ENCODE measurements at regions not wholly inside any gene's neighbourhood (a gene's known extent, or its start where the extent isn't known, plus 50 kb on each side); places are given as distances from the start of the nearest gene placed in this dataset.

DNA sequence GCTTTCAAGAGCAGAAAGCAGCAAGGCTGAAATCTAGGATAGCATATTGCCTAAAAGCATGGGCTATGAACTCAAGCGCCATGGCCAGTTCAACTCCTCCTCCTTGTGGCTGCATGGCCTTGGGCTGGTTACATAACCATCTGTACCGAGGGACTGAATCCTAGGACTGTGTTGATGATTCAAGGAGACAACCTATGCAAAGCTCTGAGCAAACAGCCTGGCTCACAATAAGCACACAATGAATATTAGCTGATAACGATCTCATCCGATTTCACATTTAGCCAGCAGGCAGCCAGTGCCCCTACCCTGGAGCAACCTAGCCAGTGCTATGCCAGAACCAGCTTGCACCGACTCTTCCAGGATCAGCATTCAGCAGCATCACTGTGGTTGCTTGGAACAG is 698.4 kb downstream of the TBC1D22A start:
- Histone ChIP-seq H3K36me3 (ENCODE audit: control insufficient read depth in 5 of 5, insufficient read depth in 5 of 5, low read length in 5 of 5) (no peaks in the 10 kb centered on the region), H3K9me3 (ENCODE audit: control insufficient read depth in 5 of 5, low read length in 5 of 5) (peaks cover 0 to 6% (median 3%) of the 10 kb centered on the region in 5 donors), H3K4me3 (ENCODE audit: low read depth in 1 of 5, low read length in 5 of 5) (no peak overlapping the region), H3K4me1 (ENCODE audit: control insufficient read depth in 5 of 5, insufficient read depth in 5 of 5, low read length in 5 of 5) (no peaks in the 10 kb centered on the region), H3K27ac (ENCODE audit: low read depth, low read length) (no peak overlapping the region), H3K9ac (ENCODE audit: low read length in 5 of 5) (no peak overlapping the region), H3K27me3 (ENCODE audit: control insufficient read depth in 5 of 5, insufficient read depth in 4 of 5, low read length in 5 of 5) (peaks cover 0 to 4% (median 3%) of the 10 kb centered on the region in 5 donors)

DNA sequence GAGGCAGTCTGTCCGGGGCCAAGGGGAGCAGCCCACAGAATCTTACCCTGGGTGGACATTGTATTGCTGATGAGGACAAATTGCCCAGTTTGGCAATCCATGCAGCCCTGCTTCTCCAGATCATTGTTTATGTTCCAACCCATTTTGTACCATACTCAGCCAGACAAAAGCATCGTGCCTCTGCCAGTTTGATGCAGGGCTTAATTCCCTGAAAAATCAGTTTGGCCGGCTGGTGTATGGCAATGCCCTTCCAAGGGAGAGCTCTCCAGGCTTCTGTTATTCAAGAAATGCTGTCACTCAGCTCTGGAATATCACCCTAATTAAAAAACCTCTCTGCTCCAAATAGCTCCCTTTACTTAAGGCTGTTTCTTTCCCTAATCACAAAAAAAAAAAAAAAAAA is 697.7 kb downstream of the TBC1D22A start:
- Histone ChIP-seq H3K27ac (ENCODE audit: low read depth, low read length) (no peak overlapping the region), H3K27me3 (ENCODE audit: control insufficient read depth in 5 of 5, insufficient read depth in 4 of 5, low read length in 5 of 5) (peaks cover 0 to 3% (median 2%) of the 10 kb centered on the region in 5 donors), H3K9me3 (ENCODE audit: control insufficient read depth in 5 of 5, low read length in 5 of 5) (peaks cover 0 to 6% (median 0%) of the 10 kb centered on the region in 5 donors), H3K9ac (ENCODE audit: low read length in 5 of 5) (no peak overlapping the region), H3K36me3 (ENCODE audit: control insufficient read depth in 5 of 5, insufficient read depth in 5 of 5, low read length in 5 of 5) (no peaks in the 10 kb centered on the region), H3K4me3 (ENCODE audit: low read depth in 1 of 5, low read length in 5 of 5) (no peak overlapping the region), H3K4me1 (ENCODE audit: control insufficient read depth in 5 of 5, insufficient read depth in 5 of 5, low read length in 5 of 5) (no peaks in the 10 kb centered on the region)

DNA sequence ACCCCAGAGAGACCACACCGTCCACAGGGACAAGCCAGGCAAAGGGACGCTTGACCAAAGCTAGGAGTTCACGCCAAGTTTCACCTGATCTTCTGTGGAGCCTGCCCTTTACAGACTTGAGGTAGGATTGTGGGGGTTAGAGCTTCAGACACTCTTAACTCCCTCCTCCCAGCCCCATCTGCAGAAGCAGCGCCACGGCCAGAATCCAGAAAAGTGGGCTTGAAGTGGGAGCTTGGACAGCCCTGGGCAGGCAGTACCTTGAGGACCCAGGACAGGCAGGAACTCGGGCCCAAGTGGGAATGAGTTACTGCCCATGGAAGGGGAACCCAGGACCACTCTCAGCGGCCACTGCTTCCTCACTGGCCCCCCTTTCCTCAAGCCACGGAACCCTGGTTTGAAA is 695.9 kb downstream of the TBC1D22A start:
- Histone ChIP-seq H3K27ac (ENCODE audit: low read depth, low read length) (no peak overlapping the region), H3K4me3 (ENCODE audit: low read depth in 1 of 5, low read length in 5 of 5) (no peak overlapping the region), H3K27me3 (ENCODE audit: control insufficient read depth in 5 of 5, insufficient read depth in 4 of 5, low read length in 5 of 5) (no peaks in the 10 kb centered on the region), H3K4me1 (ENCODE audit: control insufficient read depth in 5 of 5, insufficient read depth in 5 of 5, low read length in 5 of 5) (no peaks in the 10 kb centered on the region), H3K9ac (ENCODE audit: low read length in 5 of 5) (no peak overlapping the region), H3K36me3 (ENCODE audit: control insufficient read depth in 5 of 5, insufficient read depth in 5 of 5, low read length in 5 of 5) (no peaks in the 10 kb centered on the region), H3K9me3 (ENCODE audit: control insufficient read depth in 5 of 5, low read length in 5 of 5) (peaks cover 0 to 18% (median 6%) of the 10 kb centered on the region in 5 donors)

DNA sequence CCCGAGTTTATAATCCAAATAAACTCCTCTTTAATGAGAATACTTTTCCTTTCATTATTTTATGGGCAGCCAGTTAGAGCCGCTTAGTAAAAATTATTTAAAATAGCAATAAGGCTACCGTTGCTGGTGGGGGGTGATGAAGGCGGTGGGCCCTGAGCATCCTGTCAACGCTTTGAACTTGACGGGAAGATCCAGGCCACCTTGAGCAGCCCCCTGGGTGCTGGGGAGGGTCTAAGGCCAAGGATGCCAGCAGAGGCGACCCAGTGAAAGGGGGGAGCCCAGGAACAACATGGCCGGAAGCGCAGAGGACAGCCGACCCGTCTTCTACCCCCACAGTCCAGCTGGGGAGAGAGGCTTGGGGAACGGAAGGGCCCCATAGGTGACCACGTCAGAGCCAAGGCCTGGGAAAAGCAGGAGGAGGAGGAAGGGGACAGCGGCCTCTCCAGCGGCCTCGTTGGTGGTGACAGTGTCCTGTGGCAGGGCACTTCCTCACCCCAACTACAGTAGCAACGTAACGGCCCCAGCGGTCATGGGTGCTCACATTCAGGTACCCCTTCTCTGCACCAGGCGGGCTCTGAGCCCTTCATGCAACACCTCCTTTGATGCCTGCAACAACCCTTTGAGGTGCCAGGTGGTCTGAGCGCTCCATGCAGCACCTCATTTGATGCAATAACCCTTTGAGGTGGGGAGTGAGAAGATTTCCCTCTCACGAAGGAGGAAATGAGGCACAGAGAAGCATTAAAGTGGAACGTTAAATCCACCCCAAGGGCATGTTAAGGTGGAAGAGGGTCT is 695.3 kb downstream of the TBC1D22A start:
- Histone ChIP-seq H3K27ac (ENCODE audit: low read depth, low read length) (no peak overlapping the region), H3K4me3 (ENCODE audit: low read depth in 1 of 5, low read length in 5 of 5) (no peak overlapping the region), H3K4me1 (ENCODE audit: control insufficient read depth in 5 of 5, insufficient read depth in 5 of 5, low read length in 5 of 5) (no peaks in the 10 kb centered on the region), H3K27me3 (ENCODE audit: control insufficient read depth in 5 of 5, insufficient read depth in 4 of 5, low read length in 5 of 5) (peaks cover 0 to 3% (median 0%) of the 10 kb centered on the region in 5 donors), H3K9ac (ENCODE audit: low read length in 5 of 5) (no peak overlapping the region), H3K36me3 (ENCODE audit: control insufficient read depth in 5 of 5, insufficient read depth in 5 of 5, low read length in 5 of 5) (no peaks in the 10 kb centered on the region), H3K9me3 (ENCODE audit: control insufficient read depth in 5 of 5, low read length in 5 of 5) (peaks cover 0 to 24% (median 12%) of the 10 kb centered on the region in 5 donors)

DNA sequence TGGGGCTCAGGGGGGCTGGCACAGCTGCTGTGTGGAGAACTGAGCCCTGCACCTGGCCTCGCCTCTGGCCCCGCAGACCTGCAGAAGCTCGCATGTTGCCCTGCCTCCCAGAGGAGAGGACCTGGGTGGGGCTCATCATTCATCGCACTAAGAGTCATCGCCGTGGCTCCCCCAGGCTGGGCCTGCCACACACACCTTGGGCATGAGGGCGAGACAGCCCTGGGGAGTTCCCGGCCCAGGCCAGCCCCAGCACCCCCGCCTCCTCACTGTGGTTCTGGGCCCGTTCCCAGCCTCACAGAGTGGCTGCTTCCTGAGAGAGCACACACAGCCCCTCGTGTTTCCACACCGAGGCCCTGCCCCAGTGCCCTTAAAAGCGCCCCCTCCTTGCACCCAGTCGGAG is 694.6 kb downstream of the TBC1D22A start:
- Histone ChIP-seq H3K36me3 (ENCODE audit: control insufficient read depth in 5 of 5, insufficient read depth in 5 of 5, low read length in 5 of 5) (no peaks in the 10 kb centered on the region), H3K9me3 (ENCODE audit: control insufficient read depth in 5 of 5, low read length in 5 of 5) (peaks cover 0 to 24% (median 13%) of the 10 kb centered on the region in 5 donors), H3K27me3 (ENCODE audit: control insufficient read depth in 5 of 5, insufficient read depth in 4 of 5, low read length in 5 of 5) (peaks cover 0 to 4% (median 0%) of the 10 kb centered on the region in 5 donors), H3K9ac (ENCODE audit: low read length in 5 of 5) (no peak overlapping the region), H3K4me3 (ENCODE audit: low read depth in 1 of 5, low read length in 5 of 5) (no peak overlapping the region), H3K4me1 (ENCODE audit: control insufficient read depth in 5 of 5, insufficient read depth in 5 of 5, low read length in 5 of 5) (no peaks in the 10 kb centered on the region), H3K27ac (ENCODE audit: low read depth, low read length) (no peak overlapping the region)

DNA sequence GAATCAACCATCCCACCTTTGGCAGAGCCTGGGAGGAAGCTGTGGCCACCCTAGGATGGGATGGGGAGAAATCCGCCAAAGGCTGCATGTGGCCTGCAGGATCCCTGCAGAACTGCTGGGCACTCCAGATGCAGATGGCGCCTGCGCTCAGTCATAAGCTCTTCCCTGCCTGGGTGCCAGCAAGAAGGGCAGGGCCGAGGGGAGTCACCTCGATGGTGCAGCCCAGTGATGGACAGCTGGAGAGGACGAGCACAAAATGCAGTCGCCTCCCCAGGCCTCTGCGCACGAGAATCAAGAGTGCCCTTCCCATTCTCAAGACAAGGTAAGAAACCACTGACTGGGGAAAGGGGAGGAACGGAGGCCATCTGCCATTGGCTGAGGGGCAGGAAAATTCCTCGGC is 693.6 kb downstream of the TBC1D22A start:
- H3K27me3 ChIP-seq (ENCODE audit: control insufficient read depth in 5 of 5, insufficient read depth in 4 of 5, low read length in 5 of 5), result peaks cover 0 to 4% (median 2%) of the 10 kb centered on the region in 5 donors
- peaks cover 0 to 24% (median 13%) of the 10 kb centered on the region in 5 donors for H3K9me3 ChIP-seq (ENCODE audit: control insufficient read depth in 5 of 5, low read length in 5 of 5)
- H3K27ac ChIP-seq (ENCODE audit: low read depth, low read length), result no peak overlapping the region
- no peak overlapping the region for H3K4me3 ChIP-seq (ENCODE audit: low read depth in 1 of 5, low read length in 5 of 5)
- no peaks in the 10 kb centered on the region for H3K36me3 ChIP-seq (ENCODE audit: control insufficient read depth in 5 of 5, insufficient read depth in 5 of 5, low read length in 5 of 5)
- H3K9ac ChIP-seq (ENCODE audit: low read length in 5 of 5), result no peak overlapping the region
- H3K4me1 ChIP-seq (ENCODE audit: control insufficient read depth in 5 of 5, insufficient read depth in 5 of 5, low read length in 5 of 5), result no peaks in the 10 kb centered on the region

DNA sequence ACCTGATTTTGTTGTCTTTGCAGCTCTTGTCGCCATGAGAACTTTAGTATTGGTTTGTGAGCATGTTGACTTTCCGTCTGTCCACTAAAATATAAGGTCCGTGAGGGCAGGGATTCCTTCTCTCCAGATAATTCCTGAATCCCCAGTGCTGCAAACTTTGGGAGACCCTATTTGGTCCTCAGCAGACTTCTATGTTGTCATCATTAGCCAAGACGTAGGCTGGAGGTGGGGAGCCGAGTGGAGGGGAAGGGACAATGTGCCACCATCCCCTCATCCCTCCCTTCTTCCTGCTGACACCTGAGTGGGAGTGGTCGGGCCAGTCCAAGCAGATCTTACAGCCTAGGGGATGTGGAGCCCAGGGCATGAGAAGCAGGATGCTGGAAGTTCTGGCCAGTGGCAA is 690.6 kb downstream of the TBC1D22A start:
- H3K27me3 ChIP-seq (ENCODE audit: control insufficient read depth in 5 of 5, insufficient read depth in 4 of 5, low read length in 5 of 5), result peaks cover 6 to 15% (median 8%) of the 10 kb centered on the region in 5 donors
- H3K36me3 ChIP-seq (ENCODE audit: control insufficient read depth in 5 of 5, insufficient read depth in 5 of 5, low read length in 5 of 5), result no peaks in the 10 kb centered on the region
- no peak overlapping the region for H3K9ac ChIP-seq (ENCODE audit: low read length in 5 of 5)
- no peak overlapping the region for H3K4me3 ChIP-seq (ENCODE audit: low read depth in 1 of 5, low read length in 5 of 5)
- H3K4me1 ChIP-seq (ENCODE audit: control insufficient read depth in 5 of 5, insufficient read depth in 5 of 5, low read length in 5 of 5), result no peaks in the 10 kb centered on the region
- no peak overlapping the region for H3K27ac ChIP-seq (ENCODE audit: low read depth, low read length)
- H3K9me3 ChIP-seq (ENCODE audit: control insufficient read depth in 5 of 5, low read length in 5 of 5), result peaks cover 0 to 24% (median 13%) of the 10 kb centered on the region in 5 donors

DNA sequence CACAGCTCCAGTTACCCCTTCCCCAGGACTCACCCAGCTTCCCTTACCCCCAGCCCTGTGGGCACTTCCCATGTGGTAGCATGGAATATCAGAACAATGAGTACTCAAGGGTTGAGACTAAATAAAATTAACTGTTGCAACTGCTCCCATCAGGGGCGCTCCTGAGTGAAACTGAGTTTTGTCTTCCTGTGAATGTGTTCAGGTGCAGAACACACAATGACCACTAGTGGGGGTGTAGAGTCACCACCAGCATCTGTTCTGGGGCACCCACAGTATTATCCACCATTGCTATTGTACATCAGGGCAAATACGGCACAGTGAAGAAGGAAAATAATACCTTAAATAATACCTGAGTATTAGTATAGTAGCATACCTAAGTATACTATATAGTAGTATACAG is 689.7 kb downstream of the TBC1D22A start:
- no peak overlapping the region for H3K27ac ChIP-seq (ENCODE audit: low read depth, low read length)
- H3K9ac ChIP-seq (ENCODE audit: low read length in 5 of 5), result no peak overlapping the region
- peaks cover 7 to 23% (median 14%) of the 10 kb centered on the region in 5 donors for H3K27me3 ChIP-seq (ENCODE audit: control insufficient read depth in 5 of 5, insufficient read depth in 4 of 5, low read length in 5 of 5)
- H3K4me3 ChIP-seq (ENCODE audit: low read depth in 1 of 5, low read length in 5 of 5), result no peak overlapping the region
- H3K36me3 ChIP-seq (ENCODE audit: control insufficient read depth in 5 of 5, insufficient read depth in 5 of 5, low read length in 5 of 5), result no peaks in the 10 kb centered on the region
- no peaks in the 10 kb centered on the region for H3K4me1 ChIP-seq (ENCODE audit: control insufficient read depth in 5 of 5, insufficient read depth in 5 of 5, low read length in 5 of 5)
- H3K9me3 ChIP-seq (ENCODE audit: control insufficient read depth in 5 of 5, low read length in 5 of 5), result peaks cover 0 to 24% (median 13%) of the 10 kb centered on the region in 5 donors

DNA sequence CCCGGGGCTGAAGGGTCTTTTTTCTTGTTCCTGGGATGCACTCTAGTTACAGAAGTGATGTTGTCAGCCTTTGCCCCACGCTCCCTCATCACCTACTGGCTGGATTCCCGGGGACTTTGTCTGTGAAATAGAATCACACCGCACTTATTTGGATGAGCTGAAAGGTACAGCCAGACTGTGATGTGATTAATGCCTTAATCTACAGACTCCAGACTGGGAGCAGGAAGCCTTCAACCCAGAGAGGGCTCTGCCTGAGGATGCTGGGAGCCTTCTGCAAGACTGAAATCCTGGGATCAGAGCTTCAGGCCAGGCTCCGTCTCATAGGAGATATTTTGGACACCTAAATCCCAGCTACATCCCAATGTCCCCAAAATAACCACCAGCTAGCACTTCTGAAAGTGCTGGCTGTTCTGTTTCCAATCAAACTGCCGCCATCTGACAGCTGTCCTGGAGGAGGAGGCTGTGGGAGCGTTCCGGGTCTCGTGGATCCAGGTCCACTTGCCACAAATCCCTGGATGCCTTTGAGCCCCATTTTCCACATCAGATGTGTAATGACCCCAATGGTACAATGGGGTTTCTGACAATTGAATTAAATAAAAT is 688.5 kb downstream of the TBC1D22A start:
- Histone ChIP-seq H3K27me3 (ENCODE audit: control insufficient read depth in 5 of 5, insufficient read depth in 4 of 5, low read length in 5 of 5) (peaks cover 13 to 25% (median 14%) of the 10 kb centered on the region in 5 donors), H3K4me1 (ENCODE audit: control insufficient read depth in 5 of 5, insufficient read depth in 5 of 5, low read length in 5 of 5) (no peaks in the 10 kb centered on the region), H3K9ac (ENCODE audit: low read length in 5 of 5) (no peak overlapping the region), H3K9me3 (ENCODE audit: control insufficient read depth in 5 of 5, low read length in 5 of 5) (peaks cover 0 to 24% (median 13%) of the 10 kb centered on the region in 5 donors), H3K36me3 (ENCODE audit: control insufficient read depth in 5 of 5, insufficient read depth in 5 of 5, low read length in 5 of 5) (no peaks in the 10 kb centered on the region), H3K4me3 (ENCODE audit: low read depth in 1 of 5, low read length in 5 of 5) (no peak overlapping the region), H3K27ac (ENCODE audit: low read depth, low read length) (no peak overlapping the region)

DNA sequence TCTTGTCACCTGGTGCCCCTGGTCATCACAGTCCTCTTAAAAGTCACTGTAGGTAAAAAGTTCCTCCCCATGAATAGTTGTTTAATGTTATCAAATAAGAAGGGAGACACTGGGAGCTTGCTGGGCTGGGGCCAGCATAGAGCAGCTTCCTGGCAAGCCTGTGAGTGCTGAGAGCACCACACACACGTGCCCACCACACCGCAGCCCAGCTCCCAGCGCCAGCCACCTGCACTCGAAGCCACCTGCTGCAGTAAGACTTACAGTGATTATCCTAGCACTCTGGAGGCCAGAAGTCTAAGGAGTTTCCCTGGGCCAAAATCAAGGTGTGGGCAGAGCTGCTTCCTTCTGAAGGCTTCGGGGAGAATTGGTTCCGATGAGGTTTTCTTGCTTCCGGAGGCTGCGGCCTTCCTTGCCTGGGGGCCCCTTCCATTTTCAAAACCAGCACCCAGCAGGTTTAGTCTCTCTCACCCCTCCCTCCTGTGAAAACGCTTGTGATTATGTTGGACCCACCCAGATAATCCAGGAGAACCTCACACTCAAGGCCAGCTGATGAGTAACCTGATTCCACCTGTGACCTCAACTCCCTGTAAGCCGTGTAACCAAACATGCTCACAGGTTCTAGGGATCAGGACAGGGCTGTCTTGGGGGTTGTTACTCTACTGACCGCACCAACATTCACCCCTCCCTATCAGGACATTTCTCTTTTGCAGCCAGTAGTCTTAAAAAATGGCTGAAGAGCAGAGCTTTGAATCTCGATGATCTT is 687.2 kb downstream of the TBC1D22A start:
- Histone ChIP-seq H3K27ac (ENCODE audit: low read depth, low read length) (no peak overlapping the region), H3K9ac (ENCODE audit: low read length in 5 of 5) (no peak overlapping the region), H3K36me3 (ENCODE audit: control insufficient read depth in 5 of 5, insufficient read depth in 5 of 5, low read length in 5 of 5) (no peaks in the 10 kb centered on the region), H3K4me1 (ENCODE audit: control insufficient read depth in 5 of 5, insufficient read depth in 5 of 5, low read length in 5 of 5) (no peaks in the 10 kb centered on the region), H3K9me3 (ENCODE audit: control insufficient read depth in 5 of 5, low read length in 5 of 5) (peaks cover 0 to 18% (median 13%) of the 10 kb centered on the region in 5 donors), H3K4me3 (ENCODE audit: low read depth in 1 of 5, low read length in 5 of 5) (no peak overlapping the region), H3K27me3 (ENCODE audit: control insufficient read depth in 5 of 5, insufficient read depth in 4 of 5, low read length in 5 of 5) (peaks cover 14 to 31% (median 17%) of the 10 kb centered on the region in 5 donors)
